Neural cell (in vitro differentiated cells): ENCODE measurements at regions not wholly inside any gene's neighbourhood (a gene's known extent, or its start where the extent isn't known, plus 50 kb on each side); places are given as distances from the start of the nearest gene placed in this dataset.

ENCODE experiments used
- H2AFZ ChIP-seq: fragments of 200-600, 300-800 bp; sonication (generic), shearing (Covaris generic); 2 replicates; pipeline ENCODE4 v1.6.0; 2014; ENCODE audit warnings: low read depth, mild to moderate bottlenecking, antibody characterized with exemption, low read length, moderate library complexity
- H3F3A ChIP-seq: fragments of 200-600 bp; shearing (Covaris generic); 2 replicates; pipeline ENCODE4 v1.6.1; 2016; ENCODE audit warnings: mild to moderate bottlenecking, moderate library complexity, mixed read lengths, antibody characterized with exemption, low read length; ENCODE audit not compliant: insufficient read depth, poor library complexity, severe bottlenecking
- H3K27ac ChIP-seq: fragments of 200-600, 300-800 bp; sonication (generic), shearing (Covaris generic); 2 replicates; pipeline ENCODE4 v1.5.1; 2014; ENCODE audit warnings: mild to moderate bottlenecking, low read length, moderate library complexity
- H3K27me3 ChIP-seq: fragments of 300-800, 200-600 bp; sonication (generic), shearing (Covaris generic); 2 replicates; pipeline ENCODE4 v1.6.0; 2014; ENCODE audit warnings: mild to moderate bottlenecking, low read depth, low read length, moderate library complexity; ENCODE audit not compliant: insufficient read depth
- H3K36me3 ChIP-seq: fragments of 300-800, 200-600 bp; sonication (generic), shearing (Covaris generic); 2 replicates; pipeline ENCODE4 v1.5.1; 2014; ENCODE audit warnings: mild to moderate bottlenecking, antibody characterized with exemption, low read length, moderate library complexity; ENCODE audit not compliant: insufficient read depth
- H3K4me2 ChIP-seq: fragments of 300-800, 200-600 bp; sonication (generic), shearing (Covaris generic); 2 replicates; pipeline ENCODE4 v1.6.0; 2014; ENCODE audit warnings: mild to moderate bottlenecking, low read length
- H3K4me3 ChIP-seq: fragments of 300-800, 200-600 bp; sonication (generic), shearing (Covaris generic); 2 replicates; pipeline ENCODE4 v1.5.1; 2014; ENCODE audit warnings: mild to moderate bottlenecking, low read length, moderate library complexity
- H3K79me2 ChIP-seq: fragments of 200-600 bp; shearing (Covaris generic); replicated peaks from 2 replicates; pipeline ENCODE4 v1.6.0; 2014; ENCODE audit warnings: mild to moderate bottlenecking, low read length, moderate library complexity; ENCODE audit not compliant: insufficient read depth
- H3K9ac ChIP-seq: fragments of 300-800, 200-600 bp; sonication (generic), shearing (Covaris generic); 2 replicates; pipeline ENCODE4 v1.6.1; 2016; ENCODE audit warnings: mild to moderate bottlenecking, low read length, mixed read lengths
- H3K9me2 ChIP-seq: fragments of 200-600 bp; shearing (Covaris generic); 2 replicates; pipeline ENCODE4 v1.6.1; 2016; ENCODE audit warnings: mild to moderate bottlenecking, low read length, mixed read lengths; ENCODE audit not compliant: insufficient read depth
- H3K9me3 ChIP-seq: fragments of 200-600, 300-800 bp; sonication (generic), shearing (Covaris generic); 2 replicates; pipeline ENCODE4 v1.6.1; 2016; ENCODE audit warnings: mild to moderate bottlenecking, mixed run types, low read length, moderate library complexity, mixed read lengths
- H4K20me1 ChIP-seq: fragments of 200-600 bp; shearing (Covaris generic); 2 replicates; pipeline ENCODE4 v1.6.1; 2016; ENCODE audit warnings: mild to moderate bottlenecking, mixed run types; ENCODE audit not compliant: insufficient read depth
- EP300 ChIP-seq: fragments of 450-650 bp; conservative IDR thresholded peaks from 2 replicates; pipeline ENCODE4 v1.6.1; 2014; ENCODE audit warnings: antibody characterized with exemption, mild to moderate bottlenecking, moderate library complexity; ENCODE audit not compliant: poor library complexity, severe bottlenecking
- EZH2 ChIP-seq: fragments of 200-600, 300-800 bp; shearing (Covaris generic), sonication (generic); IDR thresholded peaks from 2 replicates; pipeline ENCODE4 v1.6.1; 2014; ENCODE audit warnings: antibody characterized with exemption, low read length, borderline replicate concordance, mild to moderate bottlenecking; ENCODE audit not compliant: insufficient read depth, poor library complexity, severe bottlenecking
- MXI1 ChIP-seq: fragments of 450-650 bp; conservative IDR thresholded peaks from 2 replicates; pipeline ENCODE4 v1.6.1; 2014; ENCODE audit warnings: antibody characterized with exemption, mild to moderate bottlenecking; ENCODE audit not compliant: poor library complexity, severe bottlenecking
- POLR2AphosphoS5 ChIP-seq: IDR thresholded peaks from 2 replicates; pipeline ENCODE4 v1.6.1; 2012
- RAD21 ChIP-seq: fragments of 450-650 bp; conservative IDR thresholded peaks from 2 replicates; pipeline ENCODE4 v1.6.1; 2014; ENCODE audit warnings: antibody characterized with exemption, mild to moderate bottlenecking, moderate library complexity
- SMC3 ChIP-seq: fragments of 450-650 bp; conservative IDR thresholded peaks from 2 replicates; pipeline ENCODE4 v1.6.1; 2014; ENCODE audit warnings: antibody characterized with exemption, mild to moderate bottlenecking, moderate library complexity; ENCODE audit not compliant: poor library complexity
- TAF1 ChIP-seq: IDR thresholded peaks from 2 replicates; pipeline ENCODE4 v1.6.1; 2012; ENCODE audit warnings: low read depth
- TF ChIP-seq, protein P1 (sequence below): fragments of 450-650 bp; IDR thresholded peaks from 2 replicates; pipeline ENCODE4 v1.5.1; 2014; ENCODE audit warnings: antibody characterized with exemption, mild to moderate bottlenecking, moderate library complexity; ENCODE audit not compliant: poor library complexity, severe bottlenecking
- TF ChIP-seq, protein P2 (sequence below): IDR thresholded peaks from 2 replicates; pipeline ENCODE4 v1.6.1; 2012; ENCODE audit warnings: borderline replicate concordance

DNA sequence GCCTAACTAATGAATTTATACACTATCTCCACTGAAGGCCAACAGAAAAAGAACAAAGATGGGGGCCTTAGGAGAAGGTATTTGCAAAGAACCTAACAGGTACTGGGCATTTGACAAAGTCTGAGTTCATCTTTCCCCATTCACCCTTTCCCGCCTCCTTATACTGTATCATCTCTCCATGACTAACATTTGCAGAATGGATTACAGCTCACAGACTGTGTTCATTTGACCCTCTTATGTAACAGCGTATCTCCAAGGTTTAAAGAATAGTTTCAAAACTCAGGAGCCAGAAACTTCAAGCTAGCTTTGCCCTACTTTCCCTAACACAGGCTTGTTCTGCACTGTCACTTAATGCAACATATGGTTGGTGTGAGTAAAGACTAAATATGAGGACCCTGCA lies 238.7 kb upstream of the CELF2 start:
- Histone ChIP-seq H3K4me3 (no peak overlapping the region), H3K9me3 (no peaks in the 10 kb centered on the region), H2AFZ (no peak overlapping the region), H3K79me2 (no peaks in the 10 kb centered on the region), H4K20me1 (no peaks in the 10 kb centered on the region), H3K27me3 (no peaks in the 10 kb centered on the region), H3K4me2 (no peak overlapping the region), H3K27ac (no peak overlapping the region), H3K36me3 (no peaks in the 10 kb centered on the region), H3K9me2 (no peaks in the 10 kb centered on the region), H3K9ac (no peak overlapping the region), H3F3A (no peaks in the 10 kb centered on the region)
- no peak for TF ChIP-seq EZH2
- TF ChIP-seq, protein P1, sequence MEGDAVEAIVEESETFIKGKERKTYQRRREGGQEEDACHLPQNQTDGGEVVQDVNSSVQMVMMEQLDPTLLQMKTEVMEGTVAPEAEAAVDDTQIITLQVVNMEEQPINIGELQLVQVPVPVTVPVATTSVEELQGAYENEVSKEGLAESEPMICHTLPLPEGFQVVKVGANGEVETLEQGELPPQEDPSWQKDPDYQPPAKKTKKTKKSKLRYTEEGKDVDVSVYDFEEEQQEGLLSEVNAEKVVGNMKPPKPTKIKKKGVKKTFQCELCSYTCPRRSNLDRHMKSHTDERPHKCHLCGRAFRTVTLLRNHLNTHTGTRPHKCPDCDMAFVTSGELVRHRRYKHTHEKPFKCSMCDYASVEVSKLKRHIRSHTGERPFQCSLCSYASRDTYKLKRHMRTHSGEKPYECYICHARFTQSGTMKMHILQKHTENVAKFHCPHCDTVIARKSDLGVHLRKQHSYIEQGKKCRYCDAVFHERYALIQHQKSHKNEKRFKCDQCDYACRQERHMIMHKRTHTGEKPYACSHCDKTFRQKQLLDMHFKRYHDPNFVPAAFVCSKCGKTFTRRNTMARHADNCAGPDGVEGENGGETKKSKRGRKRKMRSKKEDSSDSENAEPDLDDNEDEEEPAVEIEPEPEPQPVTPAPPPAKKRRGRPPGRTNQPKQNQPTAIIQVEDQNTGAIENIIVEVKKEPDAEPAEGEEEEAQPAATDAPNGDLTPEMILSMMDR = no peak

DNA sequence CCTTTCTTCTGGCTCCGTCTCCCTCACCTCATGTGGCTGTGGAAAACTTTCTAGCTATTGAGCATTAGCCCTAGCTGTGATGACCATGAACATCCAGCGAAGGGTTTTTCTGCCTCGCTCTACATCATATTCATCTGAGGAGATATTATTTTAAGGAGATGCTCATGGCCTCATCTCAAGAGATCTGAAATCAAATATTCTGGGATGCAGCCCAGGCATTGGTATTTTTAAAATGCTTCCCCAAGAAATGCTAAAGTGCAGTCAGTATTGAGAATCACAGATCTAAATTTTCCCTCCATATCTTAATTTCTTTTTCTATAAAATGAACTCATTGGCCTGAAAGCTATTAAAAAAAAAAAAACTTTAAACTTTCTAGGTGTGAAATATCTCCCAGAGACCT lies 238.2 kb upstream of the CELF2 start:
- Histone ChIP-seq H3K36me3 (no peaks in the 10 kb centered on the region), H2AFZ (no peak overlapping the region), H3K9me3 (no peaks in the 10 kb centered on the region), H4K20me1 (no peaks in the 10 kb centered on the region), H3K27me3 (no peaks in the 10 kb centered on the region), H3K9me2 (no peaks in the 10 kb centered on the region), H3K9ac (no peak overlapping the region), H3K27ac (no peak overlapping the region), H3K4me2 (no peak overlapping the region), H3K4me3 (no peak overlapping the region), H3K79me2 (no peaks in the 10 kb centered on the region), H3F3A (no peaks in the 10 kb centered on the region)
- TF ChIP-seq POLR2AphosphoS5 (no peak), EZH2 (no peak), EP300 (no peak), SMC3 (no peak), RAD21 (no peak), MXI1 (no peak), TAF1 (no peak)
- TF ChIP-seq, protein P1 = no peak
- TF ChIP-seq, protein P2, sequence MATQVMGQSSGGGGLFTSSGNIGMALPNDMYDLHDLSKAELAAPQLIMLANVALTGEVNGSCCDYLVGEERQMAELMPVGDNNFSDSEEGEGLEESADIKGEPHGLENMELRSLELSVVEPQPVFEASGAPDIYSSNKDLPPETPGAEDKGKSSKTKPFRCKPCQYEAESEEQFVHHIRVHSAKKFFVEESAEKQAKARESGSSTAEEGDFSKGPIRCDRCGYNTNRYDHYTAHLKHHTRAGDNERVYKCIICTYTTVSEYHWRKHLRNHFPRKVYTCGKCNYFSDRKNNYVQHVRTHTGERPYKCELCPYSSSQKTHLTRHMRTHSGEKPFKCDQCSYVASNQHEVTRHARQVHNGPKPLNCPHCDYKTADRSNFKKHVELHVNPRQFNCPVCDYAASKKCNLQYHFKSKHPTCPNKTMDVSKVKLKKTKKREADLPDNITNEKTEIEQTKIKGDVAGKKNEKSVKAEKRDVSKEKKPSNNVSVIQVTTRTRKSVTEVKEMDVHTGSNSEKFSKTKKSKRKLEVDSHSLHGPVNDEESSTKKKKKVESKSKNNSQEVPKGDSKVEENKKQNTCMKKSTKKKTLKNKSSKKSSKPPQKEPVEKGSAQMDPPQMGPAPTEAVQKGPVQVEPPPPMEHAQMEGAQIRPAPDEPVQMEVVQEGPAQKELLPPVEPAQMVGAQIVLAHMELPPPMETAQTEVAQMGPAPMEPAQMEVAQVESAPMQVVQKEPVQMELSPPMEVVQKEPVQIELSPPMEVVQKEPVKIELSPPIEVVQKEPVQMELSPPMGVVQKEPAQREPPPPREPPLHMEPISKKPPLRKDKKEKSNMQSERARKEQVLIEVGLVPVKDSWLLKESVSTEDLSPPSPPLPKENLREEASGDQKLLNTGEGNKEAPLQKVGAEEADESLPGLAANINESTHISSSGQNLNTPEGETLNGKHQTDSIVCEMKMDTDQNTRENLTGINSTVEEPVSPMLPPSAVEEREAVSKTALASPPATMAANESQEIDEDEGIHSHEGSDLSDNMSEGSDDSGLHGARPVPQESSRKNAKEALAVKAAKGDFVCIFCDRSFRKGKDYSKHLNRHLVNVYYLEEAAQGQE = no peak
